BLaER1 (cell line): ENCODE measurements at regions not wholly inside any gene's neighbourhood (a gene's known extent, or its start where the extent isn't known, plus 50 kb on each side); places are given as distances from the start of the nearest gene placed in this dataset.

ENCODE experiments used
- H3K27ac ChIP-seq: shearing (Covaris generic); formaldehyde crosslinking; 2 replicates; pipeline ENCODE4 v1.8.1; 2022
- H3K27me3 ChIP-seq: shearing (Covaris generic); formaldehyde crosslinking; 2 replicates; pipeline ENCODE4 v1.8.1; 2022
- H3K36me3 ChIP-seq: shearing (Covaris generic); formaldehyde crosslinking; 2 replicates; pipeline ENCODE4 v1.8.1; 2022
- H3K4me1 ChIP-seq: shearing (Covaris generic); formaldehyde crosslinking; 2 replicates; pipeline ENCODE4 v1.8.1; 2022
- H3K4me2 ChIP-seq: shearing (Covaris generic); formaldehyde crosslinking; 2 replicates; pipeline ENCODE4 v1.8.1; 2022
- H3K4me3 ChIP-seq: shearing (Covaris generic); formaldehyde crosslinking; 2 replicates; pipeline ENCODE4 v1.8.1; 2022
- H3K9ac ChIP-seq: shearing (Covaris generic); formaldehyde crosslinking; 2 replicates; pipeline ENCODE4 v1.8.1; 2022
- H3K9me3 ChIP-seq: shearing (Covaris generic); formaldehyde crosslinking; 2 replicates; pipeline ENCODE4 v1.8.1; 2022
- H4K20me1 ChIP-seq: shearing (Covaris generic); formaldehyde crosslinking; 2 replicates; pipeline ENCODE4 v1.8.1; 2022
- Cebpa-rat ChIP-seq: shearing (Covaris generic); IDR thresholded peaks from 2 replicates; pipeline ENCODE4 v1.8.1; 2022

- Histone ChIP-seq H3K4me1 (no peaks in the 10 kb centered on the region), H3K4me2 (no peak overlapping the region), H3K9ac (no peak overlapping the region), H3K36me3 (no peaks in the 10 kb centered on the region), H3K27ac (no peak overlapping the region), H3K27me3 (no peaks in the 10 kb centered on the region), H4K20me1 (no peaks in the 10 kb centered on the region), H3K9me3 (no peaks in the 10 kb centered on the region), H3K4me3 (no peak overlapping the region)
- no peak for TF ChIP-seq Cebpa-rat
These were observed 435.9 kb downstream of the NR2F2 start for GRCh38 chr15:96766366-96766765.

- no peak for TF ChIP-seq Cebpa-rat
- no peaks in the 10 kb centered on the region for H3K4me1 ChIP-seq
- no peaks in the 10 kb centered on the region for H3K36me3 ChIP-seq
- H3K9ac ChIP-seq: no peak overlapping the region
- no peak overlapping the region for H3K4me2 ChIP-seq
- no peaks in the 10 kb centered on the region for H3K9me3 ChIP-seq
- H3K27ac ChIP-seq: no peak overlapping the region
- H3K27me3 ChIP-seq: no peaks in the 10 kb centered on the region
- H4K20me1 ChIP-seq: no peaks in the 10 kb centered on the region
- no peak overlapping the region for H3K4me3 ChIP-seq
These were observed 437.4 kb downstream of the NR2F2 start for GRCh38 chr15:96767703-96768434.

DNA sequence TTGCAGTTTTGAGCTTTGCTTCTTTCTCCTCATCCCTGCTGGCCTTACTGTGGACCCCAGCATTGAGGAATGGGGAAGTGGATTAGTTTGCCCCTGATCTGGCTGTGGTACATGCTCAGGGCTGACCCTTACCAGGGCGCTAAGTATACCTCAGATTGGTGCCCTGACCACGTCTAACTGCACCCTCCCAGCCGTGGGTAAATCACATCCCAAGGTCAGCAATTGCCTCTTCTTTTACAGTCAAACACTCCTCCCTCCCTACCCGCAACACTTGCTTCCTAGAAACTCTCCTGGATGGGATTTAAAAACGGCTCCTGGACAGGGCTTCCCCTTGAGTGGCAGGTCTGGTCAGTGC is 437.9 kb downstream of the NR2F2 start:
- H3K4me2 ChIP-seq: no peak overlapping the region
- no peak overlapping the region for H3K27ac ChIP-seq
- no peak for TF ChIP-seq Cebpa-rat
- no peaks in the 10 kb centered on the region for H3K4me1 ChIP-seq
- H3K36me3 ChIP-seq: no peaks in the 10 kb centered on the region
- H4K20me1 ChIP-seq: no peaks in the 10 kb centered on the region
- H3K4me3 ChIP-seq: no peak overlapping the region
- no peak overlapping the region for H3K9ac ChIP-seq
- H3K27me3 ChIP-seq: no peaks in the 10 kb centered on the region
- no peaks in the 10 kb centered on the region for H3K9me3 ChIP-seq

DNA sequence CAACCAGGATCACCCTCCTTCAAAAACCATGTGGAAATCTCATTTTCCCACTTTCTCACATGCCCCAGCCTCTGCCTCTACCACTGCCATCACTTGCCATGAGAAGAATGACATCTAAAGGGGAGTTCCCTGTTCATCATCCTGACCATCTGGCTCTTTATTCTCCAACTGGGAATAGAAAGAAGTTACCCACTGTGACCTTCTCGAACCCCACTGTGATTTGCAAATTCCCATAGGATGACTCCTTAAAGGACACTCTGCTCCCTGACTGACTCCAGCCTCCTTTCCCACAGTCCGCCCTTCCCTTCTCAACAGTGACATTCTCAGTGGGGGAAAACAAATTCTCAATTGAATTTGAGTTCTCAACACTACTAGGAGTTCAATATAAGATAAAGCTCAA is 440.5 kb downstream of the NR2F2 start:
- Histone ChIP-seq H3K4me1 (no peaks in the 10 kb centered on the region), H3K36me3 (no peaks in the 10 kb centered on the region), H3K9ac (no peak overlapping the region), H3K27ac (no peak overlapping the region), H3K4me2 (no peak overlapping the region), H3K9me3 (no peaks in the 10 kb centered on the region), H4K20me1 (no peaks in the 10 kb centered on the region), H3K4me3 (no peak overlapping the region), H3K27me3 (no peaks in the 10 kb centered on the region)
- TF ChIP-seq Cebpa-rat: no peak

DNA sequence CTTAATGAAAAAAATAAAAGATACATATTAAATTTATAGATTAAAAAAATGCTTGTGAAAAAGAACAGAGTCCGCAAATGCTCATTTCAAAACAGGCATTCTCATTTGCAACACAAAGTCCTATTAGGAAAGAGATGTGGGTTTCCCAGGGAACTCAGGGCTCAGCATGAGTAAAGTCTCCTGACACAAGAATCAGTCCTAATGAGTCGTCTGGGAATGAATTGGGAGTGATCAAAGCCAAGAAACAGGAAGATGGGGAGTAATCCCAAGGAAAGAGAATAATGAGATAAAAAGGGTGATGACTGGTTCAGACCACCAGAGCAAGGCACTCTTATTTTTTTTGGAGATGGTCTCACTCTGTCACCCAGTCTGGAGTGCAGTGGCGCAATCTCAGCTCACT is 443.7 kb downstream of the NR2F2 start:
- no peak overlapping the region for H3K4me3 ChIP-seq
- TF ChIP-seq Cebpa-rat: no peak

GRCh38 chr15:96783746-96784145 is 453.2 kb downstream of the NR2F2 start:
- H3K36me3 ChIP-seq: no peaks in the 10 kb centered on the region
- no peaks in the 10 kb centered on the region for H3K9me3 ChIP-seq
- no peak for TF ChIP-seq Cebpa-rat
- no peak overlapping the region for H3K4me2 ChIP-seq
- no peaks in the 10 kb centered on the region for H3K27me3 ChIP-seq
- H3K4me1 ChIP-seq: peaks cover 15% of the 10 kb centered on the region
- H3K27ac ChIP-seq: no peak overlapping the region
- H3K9ac ChIP-seq: no peak overlapping the region
- H3K4me3 ChIP-seq: no peak overlapping the region
- no peaks in the 10 kb centered on the region for H4K20me1 ChIP-seq

More for the DNA sequence above, 443.7 kb downstream of the NR2F2 start:
- H3K4me2 ChIP-seq: no peak overlapping the region
- H3K9ac ChIP-seq: no peak overlapping the region
- H4K20me1 ChIP-seq: no peaks in the 10 kb centered on the region
- no peaks in the 10 kb centered on the region for H3K4me1 ChIP-seq
- no peak overlapping the region for H3K27ac ChIP-seq
- H3K9me3 ChIP-seq: no peaks in the 10 kb centered on the region
- no peaks in the 10 kb centered on the region for H3K27me3 ChIP-seq
- no peaks in the 10 kb centered on the region for H3K36me3 ChIP-seq

DNA sequence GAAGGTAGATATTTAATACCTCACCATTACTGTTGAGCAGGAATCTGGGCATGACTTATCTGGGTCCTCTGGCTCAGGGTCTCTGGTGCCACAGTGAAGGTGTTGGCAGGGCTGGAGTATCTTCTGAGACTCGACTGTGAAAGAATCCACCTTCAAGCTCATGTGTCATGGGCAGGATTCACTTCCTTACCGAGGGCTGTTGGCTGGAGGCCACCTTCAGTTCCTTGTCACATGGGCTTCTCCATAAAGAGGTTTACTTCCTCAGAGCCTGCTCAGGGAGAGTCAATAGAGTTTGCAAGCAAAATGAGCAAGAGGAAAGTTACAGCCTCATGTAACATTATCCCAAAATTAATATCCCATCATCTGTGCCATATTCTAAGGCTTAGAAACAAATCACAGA is 459.5 kb downstream of the NR2F2 start:
- no peaks in the 10 kb centered on the region for H3K9me3 ChIP-seq
- H3K27ac ChIP-seq: no peak overlapping the region
- no peak overlapping the region for H3K4me3 ChIP-seq
- H3K27me3 ChIP-seq: no peaks in the 10 kb centered on the region
- H3K4me1 ChIP-seq: no peaks in the 10 kb centered on the region
- TF ChIP-seq Cebpa-rat: no peak
- H4K20me1 ChIP-seq: no peaks in the 10 kb centered on the region
- H3K9ac ChIP-seq: no peak overlapping the region
- H3K36me3 ChIP-seq: no peaks in the 10 kb centered on the region
- no peak overlapping the region for H3K4me2 ChIP-seq

DNA sequence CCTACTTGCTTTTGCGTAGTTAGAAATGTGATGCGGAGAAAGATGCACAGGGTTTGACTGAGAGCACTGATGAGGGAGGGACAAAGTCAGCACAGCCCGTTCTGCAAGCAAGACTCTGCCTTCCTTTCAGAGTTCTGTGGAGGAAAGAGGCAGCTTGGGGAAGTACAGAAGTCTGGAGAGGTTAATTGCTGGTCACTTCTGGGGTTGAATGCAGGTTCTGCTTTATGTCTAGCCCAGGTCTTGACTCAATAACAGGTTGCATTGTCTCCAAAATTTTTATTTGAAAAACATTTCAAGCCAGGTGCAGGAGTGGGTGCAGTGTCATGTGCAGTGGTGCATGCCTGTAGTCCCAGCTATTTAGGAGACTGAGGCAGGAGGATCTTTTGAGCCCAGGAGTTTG is 461.7 kb downstream of the NR2F2 start:
- Histone ChIP-seq H3K27ac (no peak overlapping the region), H3K9me3 (no peaks in the 10 kb centered on the region), H3K36me3 (no peaks in the 10 kb centered on the region), H3K27me3 (no peaks in the 10 kb centered on the region), H3K4me2 (no peak overlapping the region), H3K4me1 (no peaks in the 10 kb centered on the region), H3K9ac (no peak overlapping the region), H3K4me3 (no peak overlapping the region), H4K20me1 (no peaks in the 10 kb centered on the region)
- TF ChIP-seq Cebpa-rat: no peak

DNA sequence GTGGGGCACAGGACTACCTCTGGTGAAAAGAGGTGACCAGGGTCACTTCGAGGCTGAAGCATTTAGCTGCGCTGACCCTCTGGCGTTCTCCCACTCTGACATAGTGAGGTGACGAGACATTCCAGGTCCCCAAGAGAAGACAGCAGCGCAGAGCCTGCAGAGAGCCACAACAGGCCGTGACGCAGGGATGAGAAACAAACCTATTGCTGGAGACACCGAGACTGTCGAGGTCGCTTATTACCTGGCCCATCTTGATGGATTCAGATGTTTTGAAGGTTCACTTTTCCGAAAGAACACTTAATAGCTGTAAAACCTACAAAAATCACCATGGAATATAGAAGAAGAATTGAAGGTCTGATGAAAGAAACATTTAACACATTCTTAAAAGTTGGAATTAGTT is 466.3 kb downstream of the NR2F2 start:
- Histone ChIP-seq H3K4me3 (no peak overlapping the region), H3K27ac (no peak overlapping the region), H3K36me3 (no peaks in the 10 kb centered on the region), H3K27me3 (no peaks in the 10 kb centered on the region), H3K9ac (no peak overlapping the region), H3K4me2 (no peak overlapping the region), H3K9me3 (no peaks in the 10 kb centered on the region), H4K20me1 (no peaks in the 10 kb centered on the region), H3K4me1 (no peaks in the 10 kb centered on the region)
- TF ChIP-seq Cebpa-rat: no peak

GRCh38 chr15:96801576-96802150 is 471.2 kb downstream of the NR2F2 start:
- H3K4me3 ChIP-seq: no peak overlapping the region
- H3K36me3 ChIP-seq: no peaks in the 10 kb centered on the region
- H3K9me3 ChIP-seq: no peaks in the 10 kb centered on the region
- no peak for TF ChIP-seq Cebpa-rat
- H4K20me1 ChIP-seq: no peaks in the 10 kb centered on the region
- no peaks in the 10 kb centered on the region for H3K27me3 ChIP-seq
- H3K4me2 ChIP-seq: no peak overlapping the region
- H3K4me1 ChIP-seq: no peaks in the 10 kb centered on the region
- H3K27ac ChIP-seq: no peak overlapping the region
- no peak overlapping the region for H3K9ac ChIP-seq
